RWPE2 (cell line): ENCODE measurements at regions not wholly inside any gene's neighbourhood (a gene's known extent, or its start where the extent isn't known, plus 50 kb on each side); places are given as distances from the start of the nearest gene placed in this dataset.

Source experiments
- ATAC-seq: fragments of 200-7000 bp; cut with Tn5 transposase; 3 replicates; pipeline ENCODE4 v1.9.1; 2021; ENCODE audit warnings: low read depth
- DNase-seq: peaks from one replicate; pipeline ENCODE4 v3.0.0-alpha.2; 2020; ENCODE audit warnings: low spot score
- H3K27ac ChIP-seq: fragments of 450-650 bp; 2 replicates; pipeline ENCODE4 v1.5.1; 2017; ENCODE audit warnings: mild to moderate bottlenecking; ENCODE audit not compliant: poor library complexity, severe bottlenecking
- H3K27me3 ChIP-seq: fragments of 250-450 bp; sonication (Bioruptor Pico); 2 replicates; pipeline ENCODE4 v1.5.1; 2021; ENCODE audit warnings: mild to moderate bottlenecking, moderate library complexity; ENCODE audit not compliant: insufficient read depth, poor library complexity, severe bottlenecking
- H3K36me3 ChIP-seq: fragments of 250-450 bp; sonication (Bioruptor Pico); 2 replicates; pipeline ENCODE4 v1.5.1; 2020; ENCODE audit warnings: low read depth, mild to moderate bottlenecking, moderate library complexity
- H3K4me1 ChIP-seq: fragments of 250-450 bp; sonication (Bioruptor Pico); 2 replicates; pipeline ENCODE4 v1.5.1; 2021; ENCODE audit warnings: mild to moderate bottlenecking, moderate library complexity; ENCODE audit not compliant: insufficient read depth, poor library complexity, severe bottlenecking
- H3K4me3 ChIP-seq: fragments of 250-450 bp; sonication (Bioruptor Pico); 2 replicates; pipeline ENCODE4 v1.5.1; 2021; ENCODE audit warnings: mild to moderate bottlenecking, moderate library complexity; ENCODE audit not compliant: severe bottlenecking
- H3K9me3 ChIP-seq: fragments of 250-450 bp; sonication (Bioruptor Pico); 2 replicates; pipeline ENCODE4 v1.5.1; 2021; ENCODE audit warnings: mild to moderate bottlenecking, moderate library complexity; ENCODE audit not compliant: severe bottlenecking
- TF ChIP-seq, protein P1 (sequence below): fragments of 450-650 bp; IDR thresholded peaks from one replicate; pipeline ENCODE4 v1.5.1; 2017; ENCODE audit warnings: mild to moderate bottlenecking, moderate library complexity; ENCODE audit not compliant: poor library complexity, severe bottlenecking

DNA sequence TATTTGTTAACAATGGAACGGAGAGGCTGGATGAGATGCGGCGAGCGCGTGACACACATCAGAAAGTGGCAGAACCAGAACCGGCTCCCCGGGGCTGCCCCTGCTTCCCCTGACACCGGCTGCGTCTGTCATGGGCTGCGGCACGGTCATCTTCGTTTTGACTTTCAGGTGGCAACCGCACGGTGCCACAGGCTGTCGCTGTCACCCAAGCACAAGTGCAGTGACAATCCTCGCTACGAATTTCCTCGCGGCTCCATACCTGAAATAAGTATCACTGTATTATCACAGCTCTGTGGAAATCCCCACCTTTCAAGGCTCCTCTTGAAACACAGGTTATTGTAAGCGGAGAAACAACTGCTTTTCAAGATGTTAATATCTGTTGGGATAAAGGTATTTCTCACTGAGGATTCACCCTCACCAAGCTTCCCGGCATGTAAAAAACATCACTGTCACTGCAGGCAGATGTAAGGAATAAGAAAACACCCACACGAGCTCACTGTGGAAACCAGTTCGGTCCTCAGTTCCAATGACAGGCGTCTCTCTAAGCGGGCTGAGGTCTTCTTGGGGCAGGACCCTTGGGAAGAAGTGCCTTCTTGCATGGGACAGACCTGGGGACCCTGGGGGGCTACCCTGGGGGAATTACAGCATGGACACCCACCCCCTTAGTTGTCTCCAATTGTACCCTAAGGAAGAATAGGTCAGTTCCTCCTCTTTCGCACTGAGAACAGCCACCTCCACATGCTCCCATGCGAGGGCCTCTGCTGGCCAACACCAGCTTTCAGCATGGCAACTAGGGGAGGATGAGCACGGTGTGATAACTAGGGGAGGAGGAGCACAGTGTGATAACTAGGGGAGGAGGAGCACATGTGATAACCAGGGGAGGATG is 86.3 kb downstream of the DACT2 start:
- no peak overlapping the region for H3K4me3 ChIP-seq
- DNase-seq (no peak), ATAC-seq (no peak)
- H3K4me1 ChIP-seq, result no peaks in the 10 kb centered on the region
- H3K27me3 ChIP-seq, result peaks cover 12% of the 10 kb centered on the region
- H3K36me3 ChIP-seq, result no peaks in the 10 kb centered on the region
- H3K27ac ChIP-seq, result no peak overlapping the region
- no peaks in the 10 kb centered on the region for H3K9me3 ChIP-seq
- TF ChIP-seq, protein P1, sequence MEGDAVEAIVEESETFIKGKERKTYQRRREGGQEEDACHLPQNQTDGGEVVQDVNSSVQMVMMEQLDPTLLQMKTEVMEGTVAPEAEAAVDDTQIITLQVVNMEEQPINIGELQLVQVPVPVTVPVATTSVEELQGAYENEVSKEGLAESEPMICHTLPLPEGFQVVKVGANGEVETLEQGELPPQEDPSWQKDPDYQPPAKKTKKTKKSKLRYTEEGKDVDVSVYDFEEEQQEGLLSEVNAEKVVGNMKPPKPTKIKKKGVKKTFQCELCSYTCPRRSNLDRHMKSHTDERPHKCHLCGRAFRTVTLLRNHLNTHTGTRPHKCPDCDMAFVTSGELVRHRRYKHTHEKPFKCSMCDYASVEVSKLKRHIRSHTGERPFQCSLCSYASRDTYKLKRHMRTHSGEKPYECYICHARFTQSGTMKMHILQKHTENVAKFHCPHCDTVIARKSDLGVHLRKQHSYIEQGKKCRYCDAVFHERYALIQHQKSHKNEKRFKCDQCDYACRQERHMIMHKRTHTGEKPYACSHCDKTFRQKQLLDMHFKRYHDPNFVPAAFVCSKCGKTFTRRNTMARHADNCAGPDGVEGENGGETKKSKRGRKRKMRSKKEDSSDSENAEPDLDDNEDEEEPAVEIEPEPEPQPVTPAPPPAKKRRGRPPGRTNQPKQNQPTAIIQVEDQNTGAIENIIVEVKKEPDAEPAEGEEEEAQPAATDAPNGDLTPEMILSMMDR, result no peak

DNA sequence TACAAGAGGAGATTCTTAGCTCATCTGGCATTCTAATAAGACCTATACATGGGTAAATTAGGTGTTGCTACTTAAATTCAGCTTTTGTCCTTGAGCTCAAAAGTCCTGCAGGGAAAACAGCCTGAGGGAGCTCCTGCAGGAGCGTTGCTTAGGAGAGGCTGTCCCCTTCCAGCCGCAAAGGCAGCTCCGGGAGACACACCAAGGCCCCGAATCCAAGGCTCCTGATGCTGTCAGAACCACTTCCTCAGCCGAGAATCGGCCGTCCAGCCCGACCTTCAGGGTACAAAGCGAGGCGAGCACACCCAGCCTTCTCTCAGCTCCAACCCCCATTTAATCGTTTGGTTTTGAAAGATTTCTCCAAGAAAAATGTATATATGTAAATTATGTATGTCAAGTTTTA is 87.0 kb downstream of the DACT2 start:
- TF ChIP-seq, protein P1, result no peak
- H3K9me3 ChIP-seq, result no peaks in the 10 kb centered on the region
- no peaks in the 10 kb centered on the region for H3K4me1 ChIP-seq
- ATAC-seq (no peak), DNase-seq (no peak)
- peaks cover 19% of the 10 kb centered on the region for H3K27me3 ChIP-seq
- no peaks in the 10 kb centered on the region for H3K36me3 ChIP-seq
- no peak overlapping the region for H3K27ac ChIP-seq
- no peak overlapping the region for H3K4me3 ChIP-seq

GRCh38 chr6:168232062-168232461 is 87.5 kb downstream of the DACT2 start:
- Histone ChIP-seq H3K4me1 (no peaks in the 10 kb centered on the region), H3K36me3 (no peaks in the 10 kb centered on the region), H3K4me3 (no peak overlapping the region), H3K27me3 (peaks cover 23% of the 10 kb centered on the region), H3K9me3 (no peaks in the 10 kb centered on the region), H3K27ac (no peak overlapping the region)
- ATAC-seq, result no peak
- DNase-seq, result no peak
- TF ChIP-seq, protein P1, result no peak

GRCh38 chr6:168231393-168231957 is 88.1 kb downstream of the DACT2 start:
- ATAC-seq, result no peak
- no peak for DNase-seq
- peaks cover 29% of the 10 kb centered on the region for H3K27me3 ChIP-seq
- TF ChIP-seq, protein P1, result no peak
- H3K4me3 ChIP-seq, result no peak overlapping the region
- H3K27ac ChIP-seq, result no peak overlapping the region
- H3K36me3 ChIP-seq, result no peaks in the 10 kb centered on the region
- H3K4me1 ChIP-seq, result no peaks in the 10 kb centered on the region
- no peaks in the 10 kb centered on the region for H3K9me3 ChIP-seq

- no peak for DNase-seq
- H3K4me3 ChIP-seq, result no peak overlapping the region
- H3K27me3 ChIP-seq, result peaks cover 39% of the 10 kb centered on the region
- no peaks in the 10 kb centered on the region for H3K4me1 ChIP-seq
- no peaks in the 10 kb centered on the region for H3K9me3 ChIP-seq
- H3K27ac ChIP-seq, result no peak overlapping the region
- TF ChIP-seq, protein P1, result no peak
- ATAC-seq, result no peak
- H3K36me3 ChIP-seq, result no peaks in the 10 kb centered on the region
These were observed 90.2 kb downstream of the DACT2 start for GRCh38 chr6:168229368-168229752.
